Esophagus (tissue), 2 donors: ENCODE measurements at regions not wholly inside any gene's neighbourhood (a gene's known extent, or its start where the extent isn't known, plus 50 kb on each side); places are given as distances from the start of the nearest gene placed in this dataset.

ENCODE experiments used
- H3K27ac ChIP-seq, 2 donors: one replicate each; pipeline ENCODE4 v1.5.1; 2013; ENCODE audit warnings: low read depth in 2 of 2, mild to moderate bottlenecking in 2 of 2, inconsistent platforms in 1 of 2, low read length in 1 of 2, moderate library complexity in 1 of 2
- H3K27me3 ChIP-seq, 2 donors: one replicate each; pipeline ENCODE4 v1.6.1; 2013; ENCODE audit warnings: low read length in 2 of 2, control low read depth in 1 of 2, mild to moderate bottlenecking in 1 of 2; ENCODE audit not compliant: insufficient read depth in 2 of 2, control insufficient read depth in 1 of 2
- H3K36me3 ChIP-seq, 2 donors: one replicate each; pipeline ENCODE4 v1.6.1; 2013; ENCODE audit warnings: low read length in 1 of 2; ENCODE audit not compliant: control insufficient read depth in 2 of 2, insufficient read depth in 2 of 2
- H3K4me1 ChIP-seq, 2 donors: one replicate each; pipeline ENCODE4 v1.6.1; 2013; ENCODE audit warnings: low read length in 1 of 2; ENCODE audit not compliant: control insufficient read depth in 2 of 2, insufficient read depth in 2 of 2
- H3K4me3 ChIP-seq, 2 donors: one replicate each; pipeline ENCODE4 v1.5.1; 2013; ENCODE audit warnings: low read length in 2 of 2, mild to moderate bottlenecking in 2 of 2, low read depth in 1 of 2, moderate library complexity in 1 of 2
- H3K9me3 ChIP-seq, 2 donors: one replicate each; pipeline ENCODE4 v1.6.1; 2013; ENCODE audit warnings: mild to moderate bottlenecking in 2 of 2, low read depth in 1 of 2, low read length in 1 of 2, moderate library complexity in 1 of 2; ENCODE audit not compliant: control insufficient read depth in 2 of 2, insufficient read depth in 1 of 2
- WGBS, 2 donors: extraction: QIAGEN DNeasy Blood & Tissue Kit; methylation state at CpG; one replicate each; pipeline ENCODE4 v1.1.7; 2013; 5-methylcytosine and 5-hydroxymethylcytosine counted together
- donor health status: healthy with polysubstance abuse.
- donor health status: Bipolar disorder and iron deficiency.

DNA sequence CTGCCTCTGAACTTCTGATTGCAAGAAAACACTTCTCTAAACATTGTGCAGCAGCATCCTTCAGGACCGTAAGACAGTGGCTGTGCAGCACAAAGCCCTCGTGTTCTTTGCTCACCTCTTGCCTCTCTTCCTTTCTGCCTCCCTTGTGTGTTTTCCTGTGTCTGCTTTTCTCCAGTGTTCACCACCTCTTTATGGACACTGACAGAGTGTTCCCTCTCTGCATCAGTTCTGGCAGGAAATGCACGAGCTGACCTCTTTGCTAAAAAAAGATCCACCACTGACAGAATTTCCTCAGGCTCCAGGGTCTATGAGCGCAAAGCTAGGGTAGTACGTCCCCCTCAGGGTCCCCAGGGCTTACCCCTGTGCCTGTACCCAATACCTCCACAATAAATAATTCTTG lies 74.3 kb downstream of the C5orf15 start:
- H3K27ac ChIP-seq: no peak overlapping the region
- no peaks in the 10 kb centered on the region for H3K4me1 ChIP-seq
- no peaks in the 10 kb centered on the region for H3K9me3 ChIP-seq
- WGBS, 2 donors: 56 to 69% methylated on average over 5 of the region's 5 CpGs
- no peak overlapping the region for H3K4me3 ChIP-seq
- no peaks in the 10 kb centered on the region for H3K27me3 ChIP-seq
- no peaks in the 10 kb centered on the region for H3K36me3 ChIP-seq

DNA sequence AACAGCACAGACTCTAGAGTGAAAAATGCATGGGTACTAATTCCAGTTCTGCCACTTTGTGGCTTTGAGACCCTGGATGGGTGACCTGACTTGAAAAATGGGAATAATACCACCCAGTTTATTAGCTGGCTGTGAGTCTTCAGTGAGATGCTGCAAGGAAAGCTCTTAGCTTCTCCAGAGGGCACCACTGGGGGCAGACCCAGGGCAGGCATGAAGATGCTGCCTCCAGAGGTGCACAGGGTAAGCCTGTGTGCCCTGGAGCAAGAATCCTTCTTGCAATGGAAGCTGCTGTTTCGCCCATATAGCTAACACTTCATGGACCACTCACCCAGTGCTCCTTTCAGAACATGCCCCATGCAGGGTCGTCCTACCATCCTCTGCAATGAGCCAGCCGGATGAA lies 75.7 kb downstream of the C5orf15 start:
- no peaks in the 10 kb centered on the region for H3K36me3 ChIP-seq
- no peaks in the 10 kb centered on the region for H3K4me1 ChIP-seq
- 90 to 92% methylated on average over 3 of the region's 3 CpGs for WGBS, 2 donors
- no peak overlapping the region for H3K4me3 ChIP-seq
- no peaks in the 10 kb centered on the region for H3K9me3 ChIP-seq
- no peaks in the 10 kb centered on the region for H3K27me3 ChIP-seq
- no peak overlapping the region for H3K27ac ChIP-seq

DNA sequence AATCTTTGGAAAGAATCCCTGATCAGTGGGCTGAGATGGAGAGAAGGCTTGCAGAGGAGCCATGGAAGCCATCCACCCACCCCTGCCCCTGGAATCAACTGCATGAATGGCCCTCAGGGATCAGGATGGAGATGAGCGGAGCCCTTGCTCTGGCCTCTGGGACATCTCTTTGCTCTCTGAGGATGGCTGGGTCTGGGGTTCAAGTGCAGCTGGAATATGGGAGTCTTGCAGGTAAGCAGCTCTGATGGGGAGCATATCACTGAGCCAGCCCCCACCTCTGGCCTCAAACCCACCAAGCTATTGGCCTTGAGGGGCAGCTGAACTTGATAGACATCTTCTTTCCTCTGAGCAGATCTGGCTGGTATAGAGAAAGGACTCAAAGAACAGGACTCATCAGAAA lies 76.1 kb downstream of the C5orf15 start:
- H3K27ac ChIP-seq: no peak overlapping the region
- 92 to 100% methylated on average over 1 of the region's 1 CpG for WGBS, 2 donors

DNA sequence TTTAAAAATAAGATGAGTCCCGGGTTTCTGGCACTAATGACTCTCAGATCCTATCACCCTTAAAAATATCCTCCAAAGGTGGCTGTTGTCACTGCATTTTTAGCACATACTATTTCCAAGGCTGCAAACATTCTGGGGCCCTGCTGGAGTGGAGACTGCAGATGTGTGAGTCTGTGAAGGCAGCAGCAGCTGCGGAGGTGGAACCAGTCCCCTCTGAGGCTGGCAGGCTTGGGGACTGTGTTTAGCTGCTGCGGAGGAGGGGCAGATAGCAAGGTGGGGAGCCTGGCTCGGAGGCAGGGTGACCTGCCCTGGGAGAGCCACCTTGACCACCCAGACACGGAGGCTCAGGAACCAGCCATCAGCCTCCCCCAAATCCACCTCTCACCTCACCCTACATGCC lies 77.0 kb downstream of the C5orf15 start:
- no peaks in the 10 kb centered on the region for H3K9me3 ChIP-seq
- no peaks in the 10 kb centered on the region for H3K27me3 ChIP-seq
- no peak overlapping the region for H3K27ac ChIP-seq
- H3K4me1 ChIP-seq: no peaks in the 10 kb centered on the region
- H3K4me3 ChIP-seq: no peak overlapping the region
- H3K36me3 ChIP-seq: no peaks in the 10 kb centered on the region
- WGBS, 2 donors: 85 to 89% methylated on average over 5 of the region's 5 CpGs

More for the DNA sequence above, 76.1 kb downstream of the C5orf15 start:
- Histone ChIP-seq H3K9me3 (no peaks in the 10 kb centered on the region), H3K4me1 (no peaks in the 10 kb centered on the region), H3K4me3 (no peak overlapping the region), H3K36me3 (no peaks in the 10 kb centered on the region), H3K27me3 (no peaks in the 10 kb centered on the region)

DNA sequence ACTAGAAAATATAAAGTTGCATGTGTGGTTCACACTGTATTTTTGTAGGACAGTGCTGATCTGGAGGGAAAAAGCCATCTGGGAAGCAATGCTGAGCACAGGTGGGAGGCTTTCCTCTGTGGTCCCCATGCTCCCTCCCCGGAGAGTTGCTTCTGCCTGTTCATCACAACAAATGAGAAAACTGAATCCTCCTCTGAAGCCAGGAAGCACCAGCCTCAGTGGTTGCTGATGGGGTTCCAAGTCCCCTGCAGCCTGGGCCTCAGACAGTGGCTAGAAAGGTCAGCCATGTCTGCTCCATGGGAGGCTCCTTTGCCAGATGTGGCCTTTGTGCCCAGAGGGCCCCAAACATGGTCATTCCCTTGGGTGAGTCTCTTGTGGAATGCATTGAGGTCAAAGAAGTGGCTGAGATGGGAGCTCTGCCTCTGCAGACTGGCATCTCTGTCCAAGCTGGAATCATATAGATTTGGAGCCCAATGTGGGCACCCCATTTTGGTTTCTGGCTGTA lies 77.6 kb downstream of the C5orf15 start:
- no peaks in the 10 kb centered on the region for H3K4me1 ChIP-seq
- no peak overlapping the region for H3K27ac ChIP-seq
- H3K4me3 ChIP-seq: no peak overlapping the region
- no peaks in the 10 kb centered on the region for H3K36me3 ChIP-seq
- H3K27me3 ChIP-seq: no peaks in the 10 kb centered on the region
- no peaks in the 10 kb centered on the region for H3K9me3 ChIP-seq
- WGBS, 2 donors: 80% methylated on average over 1 of the region's 1 CpG

DNA sequence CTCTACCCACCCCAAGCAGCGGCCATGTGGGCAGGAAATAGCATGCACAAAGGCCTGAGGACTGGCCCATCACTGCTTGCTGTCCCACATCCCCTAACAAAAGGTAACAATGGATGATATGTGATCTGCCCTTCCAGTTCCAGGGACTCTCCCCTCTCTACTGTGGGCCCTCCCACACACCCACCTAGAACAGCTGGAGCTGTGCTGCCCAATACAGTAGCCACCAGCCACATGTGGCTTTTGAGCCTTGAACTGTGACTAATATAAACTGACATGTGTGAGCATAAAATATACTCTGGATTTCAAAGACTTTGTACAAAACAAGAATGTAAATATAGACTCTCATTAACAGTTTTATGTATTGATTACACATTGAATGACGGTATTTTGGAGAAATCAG lies 78.1 kb downstream of the C5orf15 start:
- no peak overlapping the region for H3K27ac ChIP-seq
- no peaks in the 10 kb centered on the region for H3K4me1 ChIP-seq
- H3K9me3 ChIP-seq: no peaks in the 10 kb centered on the region
- no peaks in the 10 kb centered on the region for H3K27me3 ChIP-seq
- 77 to 91% methylated on average over 2 of the region's 2 CpGs for WGBS, 2 donors
- H3K36me3 ChIP-seq: no peaks in the 10 kb centered on the region
- no peak overlapping the region for H3K4me3 ChIP-seq

DNA sequence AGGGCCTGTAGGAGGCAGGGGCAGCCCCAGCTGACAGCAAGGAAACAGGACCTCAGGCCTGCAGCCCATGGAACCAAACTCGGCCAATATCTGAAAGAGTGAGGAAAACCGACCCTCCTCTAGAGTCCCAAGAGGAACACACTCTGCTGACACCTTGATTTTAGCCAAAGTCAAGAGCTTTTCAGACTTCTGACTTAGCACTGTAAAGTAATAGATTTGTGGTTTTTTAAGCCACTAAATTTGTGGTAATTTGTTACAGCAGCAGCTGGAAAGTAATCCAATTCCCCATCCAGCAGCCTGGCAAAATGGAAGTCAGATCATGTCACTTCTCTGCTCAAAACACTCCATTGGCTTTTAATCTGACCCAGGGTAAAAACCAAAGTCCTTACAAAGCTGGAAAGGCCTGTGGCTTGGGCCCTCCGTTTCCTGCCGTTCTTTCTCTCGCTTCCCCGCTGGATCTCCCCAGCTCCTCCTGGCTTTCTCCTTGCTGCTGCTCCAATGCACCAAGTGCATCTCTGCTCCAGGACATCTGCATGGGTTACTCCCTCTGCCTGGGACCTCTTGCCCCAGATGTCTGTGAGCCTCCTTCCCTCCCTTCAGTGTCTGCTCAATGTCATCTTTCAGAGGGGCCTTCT lies 79.0 kb downstream of the C5orf15 start:
- H3K36me3 ChIP-seq: no peaks in the 10 kb centered on the region
- H3K9me3 ChIP-seq: no peaks in the 10 kb centered on the region
- H3K4me1 ChIP-seq: no peaks in the 10 kb centered on the region
- H3K4me3 ChIP-seq: no peak overlapping the region
- H3K27ac ChIP-seq: no peak overlapping the region
- no peaks in the 10 kb centered on the region for H3K27me3 ChIP-seq
- WGBS, 2 donors: 94% methylated on average over 6 of the region's 6 CpGs

DNA sequence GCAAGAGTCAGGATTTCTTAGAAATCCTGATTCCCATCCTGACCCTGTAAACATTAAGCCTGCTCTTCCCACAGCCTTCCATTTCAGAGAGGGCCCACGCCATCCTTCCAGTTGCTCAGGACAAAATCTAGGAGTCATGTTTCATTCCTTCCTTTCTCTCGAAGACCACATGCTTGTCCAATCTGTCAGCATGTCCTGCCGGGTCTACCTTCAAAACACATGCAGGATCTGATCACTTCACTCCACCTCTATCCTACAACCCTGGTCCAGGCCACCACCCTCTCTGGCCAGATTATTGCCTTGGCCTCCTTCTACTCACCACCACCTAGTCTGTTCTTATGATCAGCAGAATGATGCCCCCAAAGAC lies 79.8 kb downstream of the C5orf15 start:
- H3K36me3 ChIP-seq: no peaks in the 10 kb centered on the region
- no peak overlapping the region for H3K27ac ChIP-seq
- 92 to 96% methylated on average over 3 of the region's 3 CpGs for WGBS, 2 donors
- H3K27me3 ChIP-seq: no peaks in the 10 kb centered on the region
- no peaks in the 10 kb centered on the region for H3K9me3 ChIP-seq
- H3K4me1 ChIP-seq: no peaks in the 10 kb centered on the region
- H3K4me3 ChIP-seq: no peak overlapping the region

DNA sequence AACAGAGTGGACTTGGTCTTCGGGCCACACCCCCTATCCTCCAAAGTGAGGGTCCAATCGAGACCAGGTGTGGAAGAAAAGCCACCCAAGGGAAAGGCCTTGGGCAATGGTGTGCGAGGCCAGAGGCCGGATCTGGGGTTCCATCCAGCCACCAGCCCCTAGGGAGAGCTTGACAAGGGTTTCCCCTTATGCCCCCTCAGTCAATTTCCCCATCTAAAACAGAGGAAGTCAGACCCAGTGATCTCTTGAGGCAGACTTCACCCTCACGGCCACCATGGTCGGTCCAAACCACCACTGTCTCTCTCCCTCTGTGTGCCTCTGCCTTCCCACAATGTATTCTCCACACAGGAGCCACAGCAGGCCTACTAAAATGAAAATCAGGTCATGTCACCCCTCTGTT lies 82.9 kb downstream of the C5orf15 start:
- Histone ChIP-seq H3K4me1 (no peaks in the 10 kb centered on the region), H3K27ac (no peak overlapping the region), H3K36me3 (no peaks in the 10 kb centered on the region), H3K9me3 (no peaks in the 10 kb centered on the region), H3K27me3 (no peaks in the 10 kb centered on the region), H3K4me3 (no peak overlapping the region)
- 91 to 95% methylated on average over 5 to 6 of the region's 6 CpGs for WGBS, 2 donors

DNA sequence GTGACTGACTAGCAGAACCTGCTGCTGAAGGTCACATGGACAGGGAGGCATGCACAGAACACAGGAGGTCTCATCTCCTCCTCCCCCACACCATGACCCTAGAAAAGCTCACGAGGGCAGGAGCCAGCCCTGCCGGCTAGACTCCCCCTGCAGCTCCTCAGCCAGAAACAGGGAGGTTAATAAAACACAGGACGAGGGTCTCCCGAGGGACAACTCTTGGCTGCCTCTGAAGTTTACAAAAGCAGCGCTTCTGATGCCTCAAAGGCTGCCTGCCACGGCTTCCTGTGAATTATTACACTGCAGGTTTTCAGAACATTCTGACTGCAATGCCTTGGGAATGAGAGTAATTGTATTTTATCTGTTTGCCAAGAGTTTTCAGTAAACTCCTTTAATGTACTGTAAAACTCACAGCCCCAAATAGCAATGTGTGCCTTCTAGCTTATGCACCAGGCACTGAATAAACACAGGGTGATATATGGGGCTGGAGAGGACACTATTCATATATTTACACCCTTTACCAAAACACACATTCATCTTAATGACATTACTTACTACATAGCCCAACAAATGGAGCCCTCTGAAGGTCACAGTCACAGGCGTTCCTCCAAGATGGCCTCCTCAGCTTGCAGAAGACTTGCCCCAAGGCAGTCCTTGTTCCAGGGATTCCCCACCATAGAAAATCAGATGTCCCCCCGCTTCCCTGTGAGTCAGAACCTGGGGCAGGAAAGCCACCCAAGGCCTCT lies 83.7 kb downstream of the C5orf15 start:
- no peak overlapping the region for H3K27ac ChIP-seq

More for the DNA sequence above, 83.7 kb downstream of the C5orf15 start:
- Histone ChIP-seq H3K9me3 (no peaks in the 10 kb centered on the region), H3K27me3 (no peaks in the 10 kb centered on the region), H3K4me3 (no peak overlapping the region), H3K36me3 (no peaks in the 10 kb centered on the region), H3K4me1 (no peaks in the 10 kb centered on the region)
- WGBS, 2 donors: 53 to 61% methylated on average over 8 of the region's 8 CpGs
